Daoy (cell line): ENCODE measurements at regions not wholly inside any gene's neighbourhood (a gene's known extent, or its start where the extent isn't known, plus 50 kb on each side); places are given as distances from the start of the nearest gene placed in this dataset.

Experiments
- DNase-seq: peaks from one replicate; pipeline ENCODE4 v3.0.0-alpha.2; 2015; ENCODE audit warnings: low read depth

- no peak for DNase-seq
These were observed 134.0 kb upstream of the SEMA3A start for GRCh38 chr7:84328571-84328970.

- DNase-seq, result no peak
These were observed 129.6 kb upstream of the SEMA3A start for GRCh38 chr7:84324136-84324630.

- no peak for DNase-seq
These were observed 122.9 kb upstream of the SEMA3A start for GRCh38 chr7:84317536-84317935.

- DNase-seq, result no peak
These were observed 119.7 kb upstream of the SEMA3A start for GRCh38 chr7:84314263-84314662.

- no peak for DNase-seq
These were observed 109.8 kb upstream of the SEMA3A start for GRCh38 chr7:84304407-84304806.

- no peak for DNase-seq
These were observed 108.4 kb upstream of the SEMA3A start for GRCh38 chr7:84302949-84303348.

- DNase-seq, result no peak
These were observed 103.0 kb upstream of the SEMA3A start for GRCh38 chr7:84297616-84298015.

GRCh38 chr7:84294847-84295455 lies 100.4 kb upstream of the SEMA3A start:
- DNase-seq, result no peak

- DNase-seq, result no peak
These were observed 99.8 kb upstream of the SEMA3A start for GRCh38 chr7:84294391-84294790.

- DNase-seq, result no peak
These were observed 97.2 kb upstream of the SEMA3A start for GRCh38 chr7:84291756-84292155.

- DNase-seq, result no peak
These were observed 89.2 kb upstream of the SEMA3A start for GRCh38 chr7:84283798-84284197.

GRCh38 chr7:84281518-84281917 lies 86.9 kb upstream of the SEMA3A start:
- DNase-seq, result no peak

- DNase-seq, result no peak
These were observed 83.1 kb upstream of the SEMA3A start for GRCh38 chr7:84277628-84278224.

GRCh38 chr7:84274029-84274638 lies 79.5 kb upstream of the SEMA3A start:
- no peak for DNase-seq

GRCh38 chr7:84271543-84271942 lies 77.0 kb upstream of the SEMA3A start:
- DNase-seq, result no peak

- peak; percentile 11 for DNase-seq
These were observed 69.8 kb upstream of the SEMA3A start for GRCh38 chr7:84264396-84264795.

GRCh38 chr7:84263106-84263505 lies 68.5 kb upstream of the SEMA3A start:
- no peak for DNase-seq

GRCh38 chr7:84261509-84261908 lies 66.9 kb upstream of the SEMA3A start:
- no peak for DNase-seq

- DNase-seq, result no peak
These were observed 64.0 kb upstream of the SEMA3A start for GRCh38 chr7:84258628-84259027.

- DNase-seq, result no peak
These were observed 62.0 kb upstream of the SEMA3A start for GRCh38 chr7:84256571-84256971.

GRCh38 chr7:84251277-84251781 lies 56.7 kb upstream of the SEMA3A start:
- DNase-seq, result peak; percentile 73

GRCh38 chr7:84250452-84250851 lies 55.9 kb upstream of the SEMA3A start:
- DNase-seq, result no peak

GRCh38 chr7:84249656-84250055 lies 55.1 kb upstream of the SEMA3A start:
- DNase-seq, result no peak
